Vagina (tissue), 2 donors: ENCODE measurements at regions not wholly inside any gene's neighbourhood (a gene's known extent, or its start where the extent isn't known, plus 50 kb on each side); places are given as distances from the start of the nearest gene placed in this dataset.
"Not testable (repeated sequence)": the region's sequence is repeated elsewhere in the genome, so short reads cannot be mapped to it uniquely, and the experiment has no call there.

Experiments used
- DNase-seq, 2 donors: peaks; one replicate each; pipeline ENCODE4 v3.0.0-alpha.2; 2017; ENCODE audit errors: extremely low spot score in 2 of 2
- H3K27ac ChIP-seq: fragments of 200-600 bp; sonication (generic); one replicate; pipeline ENCODE4 v1.5.1; 2019
- H3K27me3 ChIP-seq: fragments of 200-600 bp; sonication (generic); one replicate; pipeline ENCODE4 v1.5.1; 2019
- H3K36me3 ChIP-seq, 2 donors: fragments of 200-600 bp; sonication (generic); one replicate each; pipeline ENCODE4 v1.5.1; 2017 to 2019
- H3K4me1 ChIP-seq: fragments of 200-600 bp; sonication (generic); one replicate; pipeline ENCODE4 v1.5.1; 2019
- H3K4me3 ChIP-seq, 2 donors: fragments of 200-600 bp; sonication (generic); 1 replicate in 1 of 2; 2 replicates in 1 of 2; pipeline ENCODE4 v1.5.1; 2016 to 2019
- H3K9me3 ChIP-seq: fragments of 200-600 bp; sonication (generic); one replicate; pipeline ENCODE4 v1.5.1; 2019
- CTCF ChIP-seq, 3 experiments: fragments of 450-650 bp in 2 of 3; fragments of 200-600 bp in 1 of 3; sonication (generic) in 1 of 3; IDR thresholded peaks; one replicate each; pipeline ENCODE4 v1.5.1; 2017 to 2019; ENCODE audit warnings: antibody characterized with exemption in 3 of 3, mild to moderate bottlenecking in 2 of 3, moderate library complexity in 2 of 3
- POLR2A ChIP-seq, 2 donors: fragments of 450-650 bp; IDR thresholded peaks; one replicate each; pipeline ENCODE4 v1.6.1; 2017; ENCODE audit warnings: antibody characterized with exemption in 2 of 2, mild to moderate bottlenecking in 2 of 2, moderate library complexity in 2 of 2
- POLR2AphosphoS5 ChIP-seq, 2 donors: sonication (generic); formaldehyde crosslinking; IDR thresholded peaks; one replicate each; pipeline ENCODE4 v1.9.0; 2017; ENCODE audit warnings: antibody characterized with exemption in 2 of 2, mild to moderate bottlenecking in 2 of 2, low read depth in 1 of 2; ENCODE audit not compliant: insufficient read depth in 1 of 2
- intact Hi-C: fragments of 100-400 bp; cut with DNase I; formaldehyde crosslinking; loops from one replicate; pipeline ENCODE4 v1.15.1; 2023

- Histone ChIP-seq H3K36me3 (no peaks in the 10 kb centered on the region), H3K9me3 (no peaks in the 10 kb centered on the region), H3K4me1 (peaks cover 18% of the 10 kb centered on the region), H3K27ac (peak overlapping the region; percentile 97), H3K4me3 (peak overlapping the region; percentile 84 to 89), H3K27me3 (no peaks in the 10 kb centered on the region)
- TF ChIP-seq CTCF (IDR thresholded peaks at IDR 0.05) = no peak
- TF ChIP-seq POLR2AphosphoS5 (IDR thresholded peaks at IDR 0.05; ENCODE audit: insufficient read depth in 1 of 2, low read depth in 1 of 2) = no peak
- TF ChIP-seq POLR2A (IDR thresholded peaks at IDR 0.05) = no peak
- DNase-seq = no peak
- intact Hi-C loops = no loop called here
Measured at GRCh38 chr17:30599428-30600059, 122.3 kb downstream of the GOSR1 start.

- intact Hi-C loops = no loop called here
- no peak for TF ChIP-seq POLR2AphosphoS5 (IDR thresholded peaks at IDR 0.05; ENCODE audit: insufficient read depth in 1 of 2, low read depth in 1 of 2)
- no peak for TF ChIP-seq POLR2A (IDR thresholded peaks at IDR 0.05)
- TF ChIP-seq CTCF (IDR thresholded peaks at IDR 0.05) = no peak
- Histone ChIP-seq H3K36me3 (no peaks in the 10 kb centered on the region), H3K4me1 (peaks cover 18% of the 10 kb centered on the region), H3K4me3 (no peak overlapping the region), H3K27me3 (no peaks in the 10 kb centered on the region), H3K27ac (no peak overlapping the region), H3K9me3 (no peaks in the 10 kb centered on the region)
- DNase-seq = no peak
Measured at GRCh38 chr17:30597776-30598288, 120.6 kb downstream of the GOSR1 start.

- H3K27ac ChIP-seq, H3K4me3 ChIP-seq, H3K36me3 ChIP-seq, DNase-seq, H3K9me3 ChIP-seq, intact Hi-C loops, H3K27me3 ChIP-seq: not testable (repeated sequence)
- peaks cover 13% of the 10 kb centered on the region for H3K4me1 ChIP-seq
Measured at GRCh38 chr17:30596948-30597775, 120.0 kb downstream of the GOSR1 start.

- H3K4me1 ChIP-seq, DNase-seq, H3K36me3 ChIP-seq, H3K4me3 ChIP-seq, H3K27me3 ChIP-seq, H3K9me3 ChIP-seq, intact Hi-C loops, H3K27ac ChIP-seq: not testable (repeated sequence)
Measured at GRCh38 chr17:30594953-30595371, 117.8 kb downstream of the GOSR1 start.

GRCh38 chr17:30594223-30594952 is 117.2 kb downstream of the GOSR1 start:
- no peak for TF ChIP-seq POLR2A (IDR thresholded peaks at IDR 0.05)
- TF ChIP-seq POLR2AphosphoS5 (IDR thresholded peaks at IDR 0.05; ENCODE audit: insufficient read depth in 1 of 2, low read depth in 1 of 2) = no peak
- no peak for TF ChIP-seq CTCF (IDR thresholded peaks at IDR 0.05)
- no peaks in the 10 kb centered on the region for H3K9me3 ChIP-seq
- H3K27me3 ChIP-seq = no peaks in the 10 kb centered on the region
- intact Hi-C loops = no loop called here
- no peak overlapping the region for H3K27ac ChIP-seq
- H3K4me1 ChIP-seq = peaks cover 1% of the 10 kb centered on the region
- no peaks in the 10 kb centered on the region for H3K36me3 ChIP-seq
- H3K4me3 ChIP-seq = no peak overlapping the region
- DNase-seq = no peak
